Pancreas (tissue), 10 donors: ENCODE measurements at regions not wholly inside any gene's neighbourhood (a gene's known extent, or its start where the extent isn't known, plus 50 kb on each side); places are given as distances from the start of the nearest gene placed in this dataset.

Experiments
- ATAC-seq, 4 donors: fragments of 200-7000 bp; cut with Tn5 transposase; one replicate each; pipeline versions ENCODE4 v1.8.0 to v1.9.1; 2020; ENCODE audit warnings: mild to moderate bottlenecking in 4 of 4, moderate library complexity in 4 of 4
- DNase-seq, 6 donors: peaks; one replicate each; pipeline ENCODE4 v3.0.0-alpha.2; 2020
- FAIRE-seq: peaks from 2 replicates; lab custom pipeline; 2012; peaks lifted over from hg19 to GRCh38; lab: Jason Lieb, UNC
- H3K27ac ChIP-seq, 4 donors: fragments of 200-600 bp; sonication (generic); 1 replicate in 3 of 4; 2 replicates in 1 of 4; pipeline versions ENCODE4 v1.5.0 to v1.8.0; 2020
- H3K27me3 ChIP-seq, 4 donors: fragments of 200-600 bp; one replicate each; pipeline ENCODE4 v1.8.0; 2021
- H3K36me3 ChIP-seq, 3 donors: fragments of 200-600 bp; sonication (generic) in 1 of 3; one replicate each; pipeline versions ENCODE4 v1.5.0 to v1.8.0; 2020 to 2021
- H3K4me1 ChIP-seq, 3 donors: fragments of 200-600 bp; one replicate each; pipeline ENCODE4 v1.8.0; 2021
- H3K4me3 ChIP-seq, 4 donors: fragments of 200-600 bp; sonication (generic) in 2 of 4; one replicate each; pipeline versions ENCODE4 v1.5.0 to v1.8.0; 2020 to 2021
- H3K9me3 ChIP-seq, 4 donors: fragments of 200-600 bp; one replicate each; pipeline ENCODE4 v1.8.0; 2021
- CTCF ChIP-seq, 4 donors: fragments of 200-600 bp; sonication (generic) in 3 of 4; IDR thresholded peaks; one replicate each; pipeline versions ENCODE4 v1.5.0 to v1.8.0; 2021; ENCODE audit warnings: antibody characterized with exemption in 4 of 4
- WGBS, 2 donors: extraction: QIAGEN DNeasy Blood & Tissue Kit; methylation state at CpG; one replicate each; pipeline ENCODE4 v1.1.7; 2013; 5-methylcytosine and 5-hydroxymethylcytosine counted together
- intact Hi-C, 3 donors: fragments of 100-400 bp; cut with DNase I; formaldehyde crosslinking; loops; one replicate each; pipeline versions ENCODE4 v1.11.1 to v1.14.2; 2022
- donor health status: healthy with polysubstance abuse.
- donor health status: DM: no; HTN: no; CAD: no; lungs with moderate emphysema.
- donor health status: DM: no; HTN: no; CAD: no.
- donor health status: control.
- donor health status: control.
- donor health status: Bipolar disorder and iron deficiency.
- donor health status: DM: yes; HTN: yes; CAD: no.
- donor health status: DM: no; HTN: no; CAD: no.
- donor health status: DM: no; HTN: no; CAD: no.
- donor health status: DM: yes; HTN: yes; CAD: no.

- Histone ChIP-seq H3K27me3 (no peaks in the 10 kb centered on the region), H3K36me3 (no peaks in the 10 kb centered on the region), H3K4me1 (no peaks in the 10 kb centered on the region), H3K4me3 (no peak overlapping the region), H3K9me3 (no peaks in the 10 kb centered on the region), H3K27ac (no peak overlapping the region)
- FAIRE-seq: no peak
- DNase-seq: no peak
- ATAC-seq: no peak
- WGBS, 2 donors: 63 to 70% methylated on average over 5 of the region's 5 CpGs
- TF ChIP-seq CTCF (IDR thresholded peaks at IDR 0.05): no peak
- intact Hi-C loops: no loop called here
Observed at GRCh38 chr5:135680713-135681112, 101.9 kb upstream of the CXCL14 start.

- H3K27me3 ChIP-seq: no peaks in the 10 kb centered on the region
- no peak for TF ChIP-seq CTCF (IDR thresholded peaks at IDR 0.05)
- intact Hi-C loops: no loop called here
- no peaks in the 10 kb centered on the region for H3K9me3 ChIP-seq
- 71 to 86% methylated on average over 2 of the region's 2 CpGs for WGBS, 2 donors
- FAIRE-seq (no peak), ATAC-seq (no peak), DNase-seq (no peak)
- H3K4me3 ChIP-seq: no peak overlapping the region
- no peaks in the 10 kb centered on the region for H3K36me3 ChIP-seq
- no peak overlapping the region for H3K27ac ChIP-seq
- H3K4me1 ChIP-seq: no peaks in the 10 kb centered on the region
Observed at GRCh38 chr5:135678640-135679268, 100.0 kb upstream of the CXCL14 start.

- no peak for TF ChIP-seq CTCF (IDR thresholded peaks at IDR 0.05)
- DNase-seq (no peak), FAIRE-seq (no peak), ATAC-seq (no peak)
- Histone ChIP-seq H3K36me3 (no peaks in the 10 kb centered on the region), H3K4me3 (no peak overlapping the region), H3K27ac (no peak overlapping the region), H3K9me3 (no peaks in the 10 kb centered on the region), H3K27me3 (no peaks in the 10 kb centered on the region), H3K4me1 (no peaks in the 10 kb centered on the region)
- WGBS, 2 donors: 55 to 63% methylated on average over 3 of the region's 3 CpGs
- intact Hi-C loops: no loop called here
Observed at GRCh38 chr5:135671966-135672365, 93.2 kb upstream of the CXCL14 start.

GRCh38 chr5:135671052-135671705 lies 92.4 kb upstream of the CXCL14 start:
- no peaks in the 10 kb centered on the region for H3K9me3 ChIP-seq
- no peak for TF ChIP-seq CTCF (IDR thresholded peaks at IDR 0.05)

GRCh38 chr5:135670588-135670987 lies 91.8 kb upstream of the CXCL14 start:
- intact Hi-C loops: no loop called here
- H3K27ac ChIP-seq: no peak overlapping the region
- WGBS, 2 donors: 65 to 76% methylated on average over 6 of the region's 6 CpGs
- TF ChIP-seq CTCF (IDR thresholded peaks at IDR 0.05): no peak
- H3K4me1 ChIP-seq: no peaks in the 10 kb centered on the region
- ATAC-seq: no peak
- FAIRE-seq: no peak
- no peaks in the 10 kb centered on the region for H3K9me3 ChIP-seq
- H3K27me3 ChIP-seq: no peaks in the 10 kb centered on the region
- H3K36me3 ChIP-seq: no peaks in the 10 kb centered on the region
- DNase-seq: no peak
- H3K4me3 ChIP-seq: no peak overlapping the region

More at GRCh38 chr5:135671052-135671705, 92.4 kb upstream of the CXCL14 start:
- Histone ChIP-seq H3K27ac (no peak overlapping the region), H3K4me1 (no peaks in the 10 kb centered on the region), H3K4me3 (no peak overlapping the region), H3K27me3 (no peaks in the 10 kb centered on the region), H3K36me3 (no peaks in the 10 kb centered on the region)
- FAIRE-seq (no peak), ATAC-seq (no peak), DNase-seq (no peak)
- intact Hi-C loops: no loop called here
- WGBS, 2 donors: 38 to 41% methylated on average over 5 of the region's 5 CpGs
